ENCODE measurements at regions not wholly inside any gene's neighbourhood (a gene's known extent, or its start where the extent isn't known, plus 50 kb on each side); places are given as distances from the start of the nearest gene placed in this dataset.

- DNase-seq (ENCODE audit: low read depth in 2 of 2), result no peak
These were observed 62.9 kb upstream of the IL17B start for GRCh38 chr5:149441986-149442385.

- no peak for DNase-seq (ENCODE audit: low read depth in 2 of 2)
These were observed 62.2 kb upstream of the IL17B start for GRCh38 chr5:149441194-149441753.

- no peak for DNase-seq (ENCODE audit: low read depth in 2 of 2)
These were observed 60.9 kb upstream of the IL17B start for GRCh38 chr5:149439899-149440542.

- DNase-seq (ENCODE audit: low read depth in 2 of 2), result no peak
These were observed 59.6 kb upstream of the IL17B start for GRCh38 chr5:149438711-149439132.

- DNase-seq (ENCODE audit: low read depth in 2 of 2), result no peak
These were observed 59.2 kb upstream of the IL17B start for GRCh38 chr5:149438281-149438680.

GRCh38 chr5:149437391-149438040, 58.4 kb upstream of the IL17B start:
- DNase-seq (ENCODE audit: low read depth in 2 of 2), result no peak

- no peak for DNase-seq (ENCODE audit: low read depth in 2 of 2)
These were observed 56.6 kb upstream of the IL17B start for GRCh38 chr5:149435660-149436059.

- DNase-seq (ENCODE audit: low read depth in 2 of 2), result no peak
These were observed 55.9 kb upstream of the IL17B start for GRCh38 chr5:149435015-149435376.

DNA sequence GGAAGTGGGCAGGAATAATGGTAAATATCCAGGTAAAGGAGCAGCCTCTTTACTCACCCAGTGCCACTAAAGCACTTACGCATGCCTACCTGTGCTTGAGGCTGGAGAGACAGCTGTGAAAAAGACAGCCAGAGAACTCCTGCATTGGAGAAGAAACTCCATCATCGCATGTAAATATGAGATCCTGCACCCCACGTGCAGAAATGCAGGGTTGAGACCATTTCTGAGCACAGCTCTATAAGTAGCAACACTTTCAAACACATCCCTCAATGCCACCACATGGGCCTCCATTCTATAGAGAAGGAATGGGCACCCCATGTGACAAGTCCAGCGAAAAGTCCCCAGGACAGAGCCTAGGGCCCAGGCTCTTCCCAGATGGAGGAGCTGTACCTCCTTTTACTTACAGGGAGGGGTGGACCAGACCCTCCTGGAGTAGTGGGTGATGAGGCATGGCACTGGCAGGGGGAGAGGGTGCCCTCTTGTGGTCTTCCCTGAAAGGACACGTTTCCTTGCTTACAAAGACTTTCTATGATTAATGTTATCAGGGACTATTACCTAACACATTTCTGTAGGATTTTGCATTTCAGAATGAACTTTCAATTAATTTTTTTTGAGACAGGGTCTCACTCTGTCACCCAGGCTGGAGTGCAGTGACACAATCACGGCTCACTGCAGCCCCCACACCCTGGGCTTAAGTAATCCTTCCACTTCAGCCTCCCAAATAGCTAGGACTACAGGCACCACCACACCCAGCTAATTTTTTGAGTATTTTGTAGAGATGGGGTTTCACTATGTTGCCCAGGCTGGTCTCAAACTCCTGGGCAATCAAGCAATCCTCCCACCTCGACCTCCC, 55.3 kb upstream of the IL17B start:
- DNase-seq (ENCODE audit: low read depth in 2 of 2), result peak; percentile 12 to 18

GRCh38 chr5:149433524-149434131, 54.5 kb upstream of the IL17B start:
- no peak for DNase-seq (ENCODE audit: low read depth in 2 of 2)

DNA sequence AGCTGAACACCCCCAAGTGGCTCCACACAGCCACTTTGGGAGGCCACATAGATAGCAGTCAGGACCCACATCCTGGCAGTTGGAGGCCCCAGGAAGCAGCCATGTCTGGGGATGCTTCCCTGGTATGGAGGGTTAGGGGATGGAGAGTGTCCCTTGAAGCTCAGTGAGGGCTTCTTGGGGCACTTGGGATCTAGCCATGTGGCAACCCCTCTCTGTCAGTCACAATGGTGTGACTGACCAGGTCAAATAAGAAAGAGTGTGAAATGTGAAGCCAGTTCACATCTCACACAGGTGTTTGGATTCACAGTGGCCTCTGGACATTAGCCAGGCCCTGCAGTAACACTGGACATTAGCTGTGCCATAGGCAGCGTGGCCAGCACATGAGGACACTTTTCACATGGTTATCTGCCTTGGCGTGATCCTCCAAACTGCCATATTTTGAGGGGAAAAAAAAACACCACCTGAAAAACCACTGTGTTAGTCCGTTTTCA, 53.9 kb upstream of the IL17B start:
- no peak for DNase-seq (ENCODE audit: low read depth in 2 of 2)

GRCh38 chr5:149432376-149432775, 53.3 kb upstream of the IL17B start:
- DNase-seq (ENCODE audit: low read depth in 2 of 2), result no peak

DNA sequence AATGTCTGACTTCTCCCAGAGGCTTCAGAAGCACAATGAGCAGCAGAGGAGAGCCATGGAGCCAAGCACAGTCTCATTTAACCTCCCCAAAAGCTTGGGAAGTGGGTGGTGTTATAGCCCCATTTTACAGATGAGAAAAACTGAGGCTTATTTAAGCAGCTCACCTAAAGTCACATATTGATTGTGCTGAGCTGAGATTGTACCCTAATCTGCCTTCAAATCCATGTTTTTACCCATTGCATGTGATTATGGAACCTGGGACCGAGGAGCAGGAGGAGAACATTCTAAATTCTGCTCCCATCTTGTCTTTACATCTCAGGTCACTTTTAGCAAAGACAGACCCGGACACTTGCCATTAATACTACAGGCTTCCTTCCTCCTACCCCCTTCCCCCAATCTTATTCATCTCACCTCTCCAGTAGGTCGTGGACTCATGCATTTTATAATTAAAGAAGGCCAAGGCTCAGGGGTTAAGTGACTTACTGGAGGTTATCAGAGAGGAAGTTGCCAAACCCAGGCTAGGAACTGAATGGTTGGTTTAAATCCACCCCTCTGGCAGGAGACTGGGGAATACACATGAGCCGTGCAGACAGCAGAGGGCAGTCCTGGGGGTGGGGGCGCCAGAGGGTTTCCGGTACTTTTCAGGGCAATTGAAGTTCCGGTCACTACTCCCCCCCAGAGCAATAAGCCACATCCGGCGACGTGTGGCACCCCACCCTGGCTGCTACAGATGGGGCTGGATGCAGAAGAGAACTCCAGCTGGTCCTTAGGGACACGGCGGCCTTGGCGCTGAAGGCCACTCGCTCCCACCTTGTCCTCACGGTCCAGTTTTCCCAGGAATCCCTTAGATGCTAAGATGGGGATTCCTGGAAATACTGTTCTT, 51.0 kb upstream of the IL17B start:
- no peak for DNase-seq (ENCODE audit: low read depth in 2 of 2)
